SK-N-MC (cell line): ENCODE measurements at regions not wholly inside any gene's neighbourhood (a gene's known extent, or its start where the extent isn't known, plus 50 kb on each side); places are given as distances from the start of the nearest gene placed in this dataset.

Experiments used
- EZH2 ChIP-seq: fragments of 200-600 bp; sonication (generic); IDR thresholded peaks from one replicate; pipeline ENCODE4 v1.6.1; 2017; ENCODE audit warnings: antibody characterized with exemption
- FOXP2 ChIP-seq: optimal IDR thresholded peaks from 2 replicates; pipeline ENCODE3; 2011; ENCODE audit warnings: mild to moderate bottlenecking, moderate library complexity; ENCODE audit not compliant: insufficient read depth; ENCODE audit errors: extremely low read length, control extremely low read depth
- POLR2AphosphoS5 ChIP-seq: IDR thresholded peaks from 2 replicates; pipeline ENCODE4 v1.6.1; 2012; ENCODE audit warnings: mild to moderate bottlenecking, low read depth, low read length, borderline replicate concordance

- TF ChIP-seq EZH2 (no peak), FOXP2 (no peak), POLR2AphosphoS5 (no peak)
Observed at GRCh38 chr2:34998741-34999140, 1356.8 kb upstream of the CRIM1 start.
